ENCODE measurements at regions not wholly inside any gene's neighbourhood (a gene's known extent, or its start where the extent isn't known, plus 50 kb on each side); places are given as distances from the start of the nearest gene placed in this dataset.

DNA sequence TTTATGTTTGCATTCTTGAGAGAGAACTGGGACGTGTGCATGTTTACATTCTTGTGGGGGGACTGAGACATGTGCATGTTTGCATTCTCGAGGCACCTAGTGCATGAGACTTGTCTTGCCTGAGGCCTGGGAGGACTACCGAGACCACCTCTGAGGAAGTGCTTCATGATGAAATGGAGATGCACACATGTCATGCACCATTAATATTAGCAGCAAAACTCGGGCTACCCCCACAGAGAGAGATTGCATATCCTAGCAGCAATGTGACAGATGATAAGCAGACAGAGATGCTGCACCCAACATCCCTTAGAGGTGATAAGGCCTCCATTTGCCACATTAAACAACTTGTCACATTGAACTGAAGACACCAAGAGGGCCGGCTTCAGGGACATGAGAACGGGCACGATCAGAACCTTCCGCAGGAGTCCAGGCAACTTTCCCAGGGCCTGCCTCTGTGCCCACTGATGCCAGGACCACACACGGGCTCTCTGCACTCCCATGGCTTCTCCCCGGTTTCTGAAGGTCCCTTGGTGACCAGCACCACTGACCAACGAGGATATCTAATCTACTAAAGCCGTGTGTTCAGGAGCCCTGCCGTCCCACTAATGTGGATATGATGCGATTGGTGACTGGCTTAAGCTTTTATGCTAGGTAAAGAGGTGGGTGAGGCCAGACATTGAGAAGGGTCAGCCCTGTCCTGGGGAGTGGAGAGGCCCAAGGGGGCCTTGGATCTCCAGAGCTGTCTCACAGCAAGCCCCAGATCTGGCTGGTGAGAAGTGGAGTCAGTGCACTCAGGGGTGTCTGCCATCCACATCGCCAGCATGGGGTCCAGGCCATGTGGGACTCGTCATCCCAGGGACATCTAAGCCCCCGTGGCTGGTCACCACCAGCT lies 208.3 kb downstream of the NDUFA10 start:
- no peak for DNase-seq (ENCODE audit: low read depth)
- TF ChIP-seq, protein P1, sequence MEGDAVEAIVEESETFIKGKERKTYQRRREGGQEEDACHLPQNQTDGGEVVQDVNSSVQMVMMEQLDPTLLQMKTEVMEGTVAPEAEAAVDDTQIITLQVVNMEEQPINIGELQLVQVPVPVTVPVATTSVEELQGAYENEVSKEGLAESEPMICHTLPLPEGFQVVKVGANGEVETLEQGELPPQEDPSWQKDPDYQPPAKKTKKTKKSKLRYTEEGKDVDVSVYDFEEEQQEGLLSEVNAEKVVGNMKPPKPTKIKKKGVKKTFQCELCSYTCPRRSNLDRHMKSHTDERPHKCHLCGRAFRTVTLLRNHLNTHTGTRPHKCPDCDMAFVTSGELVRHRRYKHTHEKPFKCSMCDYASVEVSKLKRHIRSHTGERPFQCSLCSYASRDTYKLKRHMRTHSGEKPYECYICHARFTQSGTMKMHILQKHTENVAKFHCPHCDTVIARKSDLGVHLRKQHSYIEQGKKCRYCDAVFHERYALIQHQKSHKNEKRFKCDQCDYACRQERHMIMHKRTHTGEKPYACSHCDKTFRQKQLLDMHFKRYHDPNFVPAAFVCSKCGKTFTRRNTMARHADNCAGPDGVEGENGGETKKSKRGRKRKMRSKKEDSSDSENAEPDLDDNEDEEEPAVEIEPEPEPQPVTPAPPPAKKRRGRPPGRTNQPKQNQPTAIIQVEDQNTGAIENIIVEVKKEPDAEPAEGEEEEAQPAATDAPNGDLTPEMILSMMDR (IDR thresholded peaks at IDR 0.05; ENCODE audit: insufficient read depth, low read depth, low read length, missing control alignments), result no peak
- H3K4me3 ChIP-seq (ENCODE audit: low read length), result no peak overlapping the region

DNA sequence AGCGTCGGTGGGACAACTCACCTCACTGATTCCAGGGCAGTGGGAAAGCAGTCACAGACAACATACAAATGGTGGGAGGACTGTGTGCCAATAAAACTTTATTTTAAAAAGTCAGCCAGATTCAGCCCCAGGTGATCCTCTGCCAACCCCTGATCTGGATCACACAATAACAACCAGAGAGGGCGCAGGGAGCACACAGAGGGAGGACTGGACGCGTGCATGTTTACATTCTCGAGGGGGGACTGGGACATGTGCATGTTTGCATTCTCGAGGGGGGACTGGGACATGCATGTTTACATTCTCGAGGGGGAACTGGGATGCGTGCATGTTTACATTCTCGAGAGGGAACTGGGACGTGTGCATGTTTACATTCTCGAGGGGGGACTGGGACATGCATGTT lies 209.5 kb downstream of the NDUFA10 start:
- no peak for DNase-seq (ENCODE audit: low read depth)
- TF ChIP-seq, protein P1 (IDR thresholded peaks at IDR 0.05; ENCODE audit: insufficient read depth, low read depth, low read length, missing control alignments), result no peak
- no peak overlapping the region for H3K4me3 ChIP-seq (ENCODE audit: low read length)

DNA sequence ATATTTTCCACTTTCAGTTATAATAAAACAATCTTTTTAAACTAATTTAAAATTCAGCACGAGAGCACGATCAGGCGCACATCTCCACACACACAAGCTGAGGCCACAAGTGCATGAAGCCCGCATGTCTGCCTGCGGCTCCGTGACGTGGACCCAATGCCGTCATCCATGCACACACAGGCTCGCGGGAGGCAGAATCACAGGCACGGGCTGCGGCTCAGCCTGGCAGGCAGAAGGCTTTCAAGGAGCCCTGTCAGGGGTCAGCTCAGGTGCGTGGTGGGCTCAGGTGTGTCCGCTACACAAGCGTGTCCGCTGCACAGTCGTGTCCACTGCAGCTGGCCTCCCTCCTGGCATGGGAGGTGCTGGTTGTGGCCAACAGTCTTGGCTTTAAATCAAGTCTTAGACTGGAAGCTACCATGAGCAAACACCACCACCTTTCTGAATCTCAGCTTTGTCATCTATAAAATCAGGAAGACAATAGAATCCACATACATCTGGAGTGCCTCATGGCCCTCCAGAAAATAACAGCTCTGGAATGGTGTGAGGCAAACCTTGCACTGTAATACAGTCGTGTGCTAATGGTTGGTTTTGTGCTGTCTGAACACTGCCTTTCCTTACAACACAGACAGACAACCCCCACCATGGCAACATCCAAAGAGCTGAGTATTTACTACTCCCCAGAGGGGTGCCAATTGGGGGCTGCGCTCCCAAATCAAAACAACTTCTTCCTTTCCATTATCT lies 210.1 kb downstream of the NDUFA10 start:
- TF ChIP-seq, protein P1 (IDR thresholded peaks at IDR 0.05; ENCODE audit: insufficient read depth, low read depth, low read length, missing control alignments), result no peak
- no peak for DNase-seq (ENCODE audit: low read depth)
- no peak overlapping the region for H3K4me3 ChIP-seq (ENCODE audit: low read length)

DNA sequence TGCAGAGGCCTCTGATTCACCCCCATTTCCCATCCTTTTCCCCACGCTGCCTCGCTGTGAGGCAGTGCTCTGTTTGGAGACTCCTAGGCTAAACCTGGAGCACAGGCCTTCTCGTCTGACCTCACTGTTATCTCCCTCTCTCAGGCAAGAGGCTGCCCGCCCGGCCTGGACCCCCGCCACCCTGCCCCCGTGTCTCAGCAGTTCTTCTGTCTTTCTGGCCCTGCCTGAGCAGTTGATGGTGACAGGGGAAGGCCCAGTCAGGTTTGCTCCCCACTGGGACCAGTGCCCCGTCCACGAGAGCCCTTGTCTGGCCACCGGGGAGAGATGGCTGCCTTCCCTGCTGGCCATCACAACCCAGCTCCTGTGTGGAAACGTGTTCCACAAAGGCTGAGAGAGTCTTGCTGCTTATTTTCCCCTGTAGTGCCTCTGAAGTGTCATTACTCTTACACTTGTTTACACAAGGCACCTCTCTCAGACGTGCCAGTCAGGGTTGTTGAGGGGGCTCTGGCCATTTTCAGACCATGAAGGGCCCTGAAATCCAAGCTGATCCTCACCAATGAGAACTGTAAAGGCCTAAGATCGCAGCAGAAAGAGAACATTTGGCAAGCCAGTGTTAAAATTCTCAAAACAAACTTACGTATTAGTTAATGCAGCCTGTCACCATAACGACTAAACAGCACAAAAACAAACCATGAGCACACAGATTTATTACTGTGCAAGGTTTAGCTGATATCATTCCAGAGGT lies 210.9 kb downstream of the NDUFA10 start:
- no peak for DNase-seq (ENCODE audit: low read depth)
- no peak overlapping the region for H3K4me3 ChIP-seq (ENCODE audit: low read length)
- TF ChIP-seq, protein P1 (IDR thresholded peaks at IDR 0.05; ENCODE audit: insufficient read depth, low read depth, low read length, missing control alignments), result no peak

DNA sequence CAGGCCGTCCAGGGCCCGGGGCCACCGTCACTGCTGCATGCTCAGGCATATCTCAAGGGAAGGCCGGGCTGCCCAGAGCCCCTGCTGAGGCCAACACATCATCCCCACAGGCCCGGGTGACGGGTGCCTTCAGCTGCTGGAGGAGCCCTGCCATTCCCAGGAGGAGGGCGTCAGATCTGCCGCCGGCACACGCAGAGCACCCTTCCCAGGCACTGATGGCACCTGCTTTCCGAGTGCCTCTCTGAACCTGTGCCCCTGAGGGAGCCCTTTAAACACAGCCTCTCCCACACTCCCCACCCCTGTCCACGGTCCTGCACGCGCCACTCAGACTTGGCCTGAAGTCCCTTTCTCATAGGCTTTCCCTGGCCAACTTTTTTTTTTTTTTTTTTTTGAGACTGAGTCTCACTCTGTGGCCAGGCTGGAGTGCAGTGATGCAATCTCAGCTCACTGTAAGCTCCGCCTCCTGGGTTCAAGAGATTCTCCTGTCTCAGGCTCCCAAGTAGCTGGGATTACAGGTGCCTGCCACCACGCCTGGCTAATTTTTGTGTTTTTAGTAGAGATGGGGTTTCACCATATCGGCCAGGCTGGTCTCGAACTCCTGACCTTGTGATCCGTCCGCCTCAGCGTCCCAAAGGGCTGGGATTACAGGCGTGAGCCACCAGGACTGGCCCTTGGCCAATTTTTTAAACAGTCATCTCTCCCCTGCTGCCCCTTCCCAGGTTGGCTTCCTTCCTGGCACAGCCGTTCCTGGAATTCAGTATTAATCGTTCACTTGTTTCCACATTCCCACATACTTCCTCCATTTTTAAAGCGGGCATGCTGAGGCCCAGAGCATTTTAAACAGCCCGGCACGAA lies 211.7 kb downstream of the NDUFA10 start:
- H3K4me3 ChIP-seq (ENCODE audit: low read length), result no peak overlapping the region
- TF ChIP-seq, protein P1 (IDR thresholded peaks at IDR 0.05; ENCODE audit: insufficient read depth, low read depth, low read length, missing control alignments), result no peak
- DNase-seq (ENCODE audit: low read depth), result no peak
